Erythroblast (primary cell): ENCODE measurements at regions not wholly inside any gene's neighbourhood (a gene's known extent, or its start where the extent isn't known, plus 50 kb on each side); places are given as distances from the start of the nearest gene placed in this dataset.

Source experiments
- GATA1 ChIP-seq: IDR thresholded peaks from 2 replicates; pipeline ENCODE4 v1.6.1; 2011; ENCODE audit warnings: low read depth, mild to moderate bottlenecking, control low read depth, low read length, moderate library complexity
- POLR2A ChIP-seq: IDR thresholded peaks from 2 replicates; pipeline ENCODE4 v1.6.1; 2011; ENCODE audit warnings: mild to moderate bottlenecking, low read length

DNA sequence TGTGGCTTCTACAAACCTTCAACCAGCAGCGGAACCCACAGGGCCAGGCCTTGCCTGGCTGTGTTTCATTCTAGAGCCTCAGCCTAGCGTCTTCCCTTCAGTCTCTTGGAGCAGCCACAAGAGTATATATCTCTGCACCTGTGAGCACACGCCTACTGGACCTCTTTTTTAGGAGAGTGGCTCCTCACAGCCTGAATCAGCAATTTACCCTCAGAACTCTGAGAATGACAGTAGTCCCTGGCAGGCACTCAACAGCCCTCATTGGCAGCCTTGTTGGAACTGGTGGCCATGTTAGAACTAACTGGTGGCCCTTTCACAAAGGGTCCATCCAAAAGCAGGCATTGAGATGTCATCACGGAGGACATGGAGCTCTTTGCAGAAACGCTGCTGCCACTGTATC, 138.9 kb downstream of the BCOR start:
- TF ChIP-seq POLR2A (no peak), GATA1 (no peak)
